Neural crest cell (in vitro differentiated cells): ENCODE measurements at regions not wholly inside any gene's neighbourhood (a gene's known extent, or its start where the extent isn't known, plus 50 kb on each side); places are given as distances from the start of the nearest gene placed in this dataset.

Source experiments
- DNase-seq: peaks from one replicate; pipeline ENCODE4 v3.0.0; 2021; ENCODE audit warnings: low read depth, mixed read lengths, low spot score
- H3K27ac Mint-ChIP-seq: one replicate; pipeline ENCODE4 v1.8.0; 2021; ENCODE audit warnings: mild to moderate bottlenecking, mixed read lengths; ENCODE audit not compliant: unreplicated experiment
- H3K27me3 Mint-ChIP-seq: 2 replicates; pipeline ENCODE4 v1.8.0; 2021; ENCODE audit warnings: low read depth, mild to moderate bottlenecking, mixed read lengths
- H3K36me3 Mint-ChIP-seq: 2 replicates; pipeline ENCODE4 v1.8.0; 2021; ENCODE audit warnings: low read depth, mild to moderate bottlenecking, mixed read lengths
- H3K4me1 Mint-ChIP-seq: 2 replicates; pipeline ENCODE4 v1.8.0; 2021; ENCODE audit warnings: mixed read lengths
- H3K4me3 Mint-ChIP-seq: one replicate; pipeline ENCODE4 v1.8.0; 2021; ENCODE audit warnings: mild to moderate bottlenecking, mixed read lengths
- H3K9me3 Mint-ChIP-seq: 2 replicates; pipeline ENCODE4 v1.8.0; 2021; ENCODE audit warnings: mixed read lengths
- TF ChIP-seq, protein P1 (sequence below): fragments of 200-600 bp; sonication (generic); conservative IDR thresholded peaks from 2 replicates; pipeline ENCODE4 v1.5.0; 2021; ENCODE audit warnings: antibody characterized with exemption, mild to moderate bottlenecking

DNA sequence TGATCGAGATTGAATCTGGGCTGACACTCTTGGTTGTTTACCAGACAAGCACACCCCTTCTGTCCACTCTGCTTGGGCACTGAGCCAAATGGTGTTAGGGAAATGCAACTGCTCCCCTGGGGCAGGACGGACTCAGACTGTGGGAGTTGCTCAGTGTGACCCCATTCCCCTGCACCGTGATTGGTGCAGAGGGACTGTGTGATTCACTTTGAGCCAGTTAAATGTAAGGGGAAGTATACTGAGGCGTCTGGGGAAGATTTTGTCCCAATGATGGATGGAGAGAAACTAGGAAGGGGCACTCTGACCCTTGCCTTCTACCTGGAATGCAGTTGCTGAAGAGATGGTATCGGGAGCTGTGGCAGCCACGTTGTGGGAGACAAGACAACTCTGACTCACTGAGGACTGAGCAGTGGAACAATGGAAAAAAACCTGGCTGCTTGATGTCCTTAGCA, 196.0 kb upstream of the ANKRD55 start:
- H3K27ac Mint-ChIP-seq: peak overlapping the region; percentile 90
- H3K36me3 Mint-ChIP-seq: peaks cover 9% of the 10 kb centered on the region
- H3K4me3 Mint-ChIP-seq: no peak overlapping the region
- TF ChIP-seq, protein P1, sequence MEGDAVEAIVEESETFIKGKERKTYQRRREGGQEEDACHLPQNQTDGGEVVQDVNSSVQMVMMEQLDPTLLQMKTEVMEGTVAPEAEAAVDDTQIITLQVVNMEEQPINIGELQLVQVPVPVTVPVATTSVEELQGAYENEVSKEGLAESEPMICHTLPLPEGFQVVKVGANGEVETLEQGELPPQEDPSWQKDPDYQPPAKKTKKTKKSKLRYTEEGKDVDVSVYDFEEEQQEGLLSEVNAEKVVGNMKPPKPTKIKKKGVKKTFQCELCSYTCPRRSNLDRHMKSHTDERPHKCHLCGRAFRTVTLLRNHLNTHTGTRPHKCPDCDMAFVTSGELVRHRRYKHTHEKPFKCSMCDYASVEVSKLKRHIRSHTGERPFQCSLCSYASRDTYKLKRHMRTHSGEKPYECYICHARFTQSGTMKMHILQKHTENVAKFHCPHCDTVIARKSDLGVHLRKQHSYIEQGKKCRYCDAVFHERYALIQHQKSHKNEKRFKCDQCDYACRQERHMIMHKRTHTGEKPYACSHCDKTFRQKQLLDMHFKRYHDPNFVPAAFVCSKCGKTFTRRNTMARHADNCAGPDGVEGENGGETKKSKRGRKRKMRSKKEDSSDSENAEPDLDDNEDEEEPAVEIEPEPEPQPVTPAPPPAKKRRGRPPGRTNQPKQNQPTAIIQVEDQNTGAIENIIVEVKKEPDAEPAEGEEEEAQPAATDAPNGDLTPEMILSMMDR: no peak
- no peak for DNase-seq
- H3K27me3 Mint-ChIP-seq: no peaks in the 10 kb centered on the region
- peaks cover 18% of the 10 kb centered on the region for H3K4me1 Mint-ChIP-seq
- H3K9me3 Mint-ChIP-seq: peaks cover 6% of the 10 kb centered on the region

DNA sequence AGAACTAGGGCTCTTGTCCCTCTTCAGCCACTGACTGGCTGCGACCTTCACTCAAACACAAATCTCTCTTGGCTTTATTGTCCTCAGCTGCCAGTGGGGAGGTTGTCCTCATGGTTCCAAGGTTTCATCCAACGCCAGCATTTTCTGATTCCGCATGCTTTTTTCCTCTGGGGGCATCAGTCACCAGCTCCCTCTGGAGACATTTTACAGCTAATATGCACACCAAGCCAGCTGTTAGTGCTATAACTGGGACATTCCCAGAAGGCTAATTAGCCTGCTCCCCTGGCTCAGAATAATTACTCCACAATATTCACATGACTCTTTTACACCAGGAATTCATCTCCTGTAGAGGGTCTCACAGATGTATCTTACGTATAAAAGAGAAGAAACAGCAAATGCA, 193.6 kb upstream of the ANKRD55 start:
- peaks cover 18% of the 10 kb centered on the region for H3K4me1 Mint-ChIP-seq

DNA sequence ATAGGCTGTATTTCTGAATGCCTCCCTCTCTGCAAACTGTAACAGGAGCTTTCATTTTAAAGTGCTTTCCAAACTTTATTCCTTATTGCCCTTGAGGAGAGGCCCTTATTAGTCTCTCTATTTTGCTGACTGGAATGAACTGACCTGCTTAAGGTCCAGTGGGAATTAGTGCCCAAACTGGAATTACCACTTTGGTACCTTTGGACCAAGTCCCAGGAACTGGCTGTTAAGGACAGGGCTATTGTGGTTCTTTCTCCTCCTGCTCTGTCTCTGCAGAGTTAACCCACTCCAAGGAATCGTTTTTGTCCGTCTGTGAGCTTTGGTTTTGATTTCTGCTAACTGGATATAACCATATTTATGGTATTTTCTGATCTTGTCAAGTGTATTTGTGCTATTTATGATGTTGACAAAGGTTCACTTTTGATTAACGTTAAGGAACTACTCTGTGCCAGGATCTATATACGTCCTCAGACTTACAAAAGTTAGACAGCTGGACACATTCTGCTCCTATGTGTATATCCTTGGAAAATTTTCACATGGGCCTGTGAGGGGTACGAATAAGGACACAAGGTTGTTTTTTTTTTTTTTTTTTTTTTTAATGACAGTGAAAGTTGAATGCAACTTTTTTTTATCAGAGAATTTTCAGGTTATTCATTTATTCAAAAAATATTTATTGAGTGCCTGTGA, 189.1 kb upstream of the ANKRD55 start:
- H3K9me3 Mint-ChIP-seq: peaks cover 14% of the 10 kb centered on the region
- no peak for DNase-seq
- H3K27me3 Mint-ChIP-seq: no peaks in the 10 kb centered on the region
- TF ChIP-seq, protein P1: no peak
- peaks cover 6% of the 10 kb centered on the region for H3K4me1 Mint-ChIP-seq
- H3K36me3 Mint-ChIP-seq: peaks cover 20% of the 10 kb centered on the region
- no peak overlapping the region for H3K4me3 Mint-ChIP-seq
- H3K27ac Mint-ChIP-seq: no peak overlapping the region

More for the DNA sequence above, 193.6 kb upstream of the ANKRD55 start:
- Mint-ChIP-seq H3K4me3 (no peak overlapping the region), H3K9me3 (peaks cover 9% of the 10 kb centered on the region), H3K36me3 (peaks cover 14% of the 10 kb centered on the region), H3K27ac (no peak overlapping the region), H3K27me3 (no peaks in the 10 kb centered on the region)
- no peak for DNase-seq
- TF ChIP-seq, protein P1: no peak

DNA sequence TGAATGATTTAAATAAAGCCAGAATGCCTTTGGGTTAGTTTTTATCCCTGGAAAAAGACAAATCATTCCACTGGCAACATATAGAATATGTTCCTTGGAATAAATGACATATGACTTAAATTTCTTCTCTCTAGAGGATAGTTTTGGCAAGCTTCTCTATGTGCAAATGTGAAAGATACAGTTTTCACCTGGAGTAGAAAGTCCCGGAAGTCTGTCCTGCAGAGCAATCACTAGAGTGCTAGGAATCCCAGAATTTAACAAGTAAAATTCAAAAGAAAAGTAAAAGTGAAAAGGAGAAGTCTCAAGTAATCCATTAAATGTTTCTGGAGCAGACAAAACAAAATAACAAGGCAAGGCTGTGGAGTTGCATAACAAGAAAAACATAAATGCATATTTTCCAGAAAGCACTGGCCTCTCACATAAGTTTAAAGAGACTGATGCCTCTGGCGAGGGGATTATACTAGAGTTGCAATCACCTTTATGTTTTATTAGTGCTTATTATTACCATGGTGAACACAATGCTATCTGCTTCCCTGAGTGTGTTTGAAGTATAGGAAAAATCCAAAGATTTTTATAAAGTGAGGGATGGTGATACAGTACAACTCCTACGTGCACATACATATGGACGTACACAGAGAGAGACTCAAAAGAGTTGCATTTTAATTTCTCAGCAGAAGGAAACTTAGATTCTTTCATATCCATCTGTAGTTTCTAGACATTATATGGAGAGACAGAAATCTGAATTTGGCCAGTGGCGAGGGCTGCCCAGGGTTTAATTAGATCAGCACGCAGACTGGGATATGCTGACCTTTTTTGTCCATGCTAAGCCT, 188.3 kb upstream of the ANKRD55 start:
- peaks cover 4% of the 10 kb centered on the region for H3K4me1 Mint-ChIP-seq
- DNase-seq: no peak
- peaks cover 16% of the 10 kb centered on the region for H3K36me3 Mint-ChIP-seq
- no peak overlapping the region for H3K4me3 Mint-ChIP-seq
- peaks cover 15% of the 10 kb centered on the region for H3K9me3 Mint-ChIP-seq
- TF ChIP-seq, protein P1: no peak
- no peaks in the 10 kb centered on the region for H3K27me3 Mint-ChIP-seq
- H3K27ac Mint-ChIP-seq: no peak overlapping the region

DNA sequence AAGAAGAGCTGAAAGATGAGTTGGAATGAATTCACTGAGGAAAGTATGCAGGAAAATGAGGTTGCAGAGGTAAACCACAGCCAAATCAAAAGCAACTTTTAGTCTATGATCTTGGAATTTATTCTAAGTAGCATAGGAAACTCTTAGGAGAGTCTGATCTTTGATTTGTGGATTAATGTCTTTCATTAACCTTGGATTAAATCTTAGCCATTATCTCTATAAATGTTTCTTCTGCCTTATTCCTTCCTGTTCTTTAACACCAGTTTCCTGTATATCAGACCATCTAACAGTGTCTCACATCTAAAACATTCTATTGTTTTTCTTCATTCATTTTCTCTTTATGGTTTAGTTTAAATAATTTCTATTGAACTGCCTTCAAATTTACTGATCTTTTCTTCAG, 187.2 kb upstream of the ANKRD55 start:
- Mint-ChIP-seq H3K4me1 (no peaks in the 10 kb centered on the region), H3K27me3 (no peaks in the 10 kb centered on the region), H3K9me3 (peaks cover 17% of the 10 kb centered on the region), H3K36me3 (peaks cover 14% of the 10 kb centered on the region), H3K4me3 (no peak overlapping the region), H3K27ac (no peak overlapping the region)
- no peak for DNase-seq
- TF ChIP-seq, protein P1: no peak
